B cell (primary cell): ENCODE measurements at regions not wholly inside any gene's neighbourhood (a gene's known extent, or its start where the extent isn't known, plus 50 kb on each side); places are given as distances from the start of the nearest gene placed in this dataset.

Experiments
- ATAC-seq: fragments of 200-7000 bp; cut with Tn5 transposase; one replicate; pipeline ENCODE4 v1.10.0; 2021; ENCODE audit warnings: low read depth, mild to moderate bottlenecking, moderate number of reproducible peaks, moderate library complexity
- CTCF ChIA-PET: fragments of 350-600 bp; sonication (Branson Sonifier 250); formaldehyde crosslinking; loops from one replicate; lab custom pipeline; 2021; ENCODE audit warnings: antibody characterized with exemption, inconsistent platforms; lab: Charles Lee
- POLR2A ChIA-PET: fragments of 350-600 bp; sonication (Branson Sonifier 250); formaldehyde crosslinking; loops from one replicate; lab custom pipeline; 2021; ENCODE audit warnings: antibody characterized with exemption; lab: Charles Lee
- DNase-seq: peaks from one replicate; pipeline ENCODE4 v3.0.0; 2013
- H2AFZ ChIP-seq: 2 replicates; pipeline ENCODE4 v1.6.1; 2012; ENCODE audit warnings: mild to moderate bottlenecking, low read depth, low read length; ENCODE audit not compliant: insufficient read depth, poor library complexity, severe bottlenecking
- H3K27ac ChIP-seq, 2 donors: 1 replicate in 1 of 2; 2 replicates in 1 of 2; pipeline ENCODE4 v1.5.1; 2012 to 2013; ENCODE audit warnings: low read length in 2 of 2, mild to moderate bottlenecking in 2 of 2, moderate library complexity in 1 of 2
- H3K27me3 ChIP-seq, 4 experiments: fragments of 200-600 bp in 1 of 4; sonication (generic) in 1 of 4; replicated peaks in 1 of 4; 1 replicate in 2 of 4; 2 replicates in 2 of 4; pipeline versions ENCODE4 v1.6.1 to v1.7.0; 2013 to 2016; ENCODE audit warnings: low read length in 3 of 4, mild to moderate bottlenecking in 2 of 4, mixed read lengths in 1 of 4, moderate library complexity in 1 of 4; ENCODE audit not compliant: insufficient read depth in 4 of 4, control insufficient read depth in 3 of 4; ENCODE audit errors: control extremely low read depth in 1 of 4
- H3K36me3 ChIP-seq, 2 experiments: replicated peaks in 1 of 2; 1 replicate in 1 of 2; 2 replicates in 1 of 2; pipeline versions ENCODE4 v1.6.1 to v1.7.1; 2013; ENCODE audit warnings: low read length in 1 of 2; ENCODE audit not compliant: insufficient read depth in 2 of 2, control insufficient read depth in 1 of 2; ENCODE audit errors: control extremely low read depth in 1 of 2, extremely low read depth in 1 of 2
- H3K4me1 ChIP-seq, 2 donors: fragments of 200-600 bp in 1 of 2; sonication (generic) in 1 of 2; 1 replicate in 1 of 2; 2 replicates in 1 of 2; pipeline versions ENCODE4 v1.5.1 to v1.6.1; 2013 to 2017; ENCODE audit warnings: low read length in 2 of 2; ENCODE audit not compliant: control insufficient read depth in 2 of 2, insufficient read depth in 2 of 2
- H3K4me2 ChIP-seq: replicated peaks from 2 replicates; pipeline ENCODE3; 2012; ENCODE audit warnings: mild to moderate bottlenecking, low read depth, low read length; ENCODE audit not compliant: poor library complexity, severe bottlenecking
- H3K4me3 ChIP-seq, 5 experiments: fragments of 200-600 bp in 1 of 5; sonication (generic) in 1 of 5; 1 replicate in 3 of 5; 2 replicates in 2 of 5; pipeline versions ENCODE4 v1.5.1 to v1.7.0; 2011 to 2016; ENCODE audit warnings: low read length in 4 of 5, mild to moderate bottlenecking in 4 of 5, low read depth in 2 of 5, control low read depth in 1 of 5, moderate library complexity in 1 of 5; ENCODE audit not compliant: insufficient read depth in 1 of 5; ENCODE audit errors: control extremely low read depth in 1 of 5, extremely low read depth in 1 of 5
- H3K79me2 ChIP-seq: fragments of 200-600 bp; sonication (generic); one replicate; pipeline ENCODE4 v1.6.0; 2016; ENCODE audit warnings: low read length; ENCODE audit not compliant: control insufficient read depth, insufficient read depth
- H3K9ac ChIP-seq: fragments of 200-600 bp; sonication (generic); 2 replicates; pipeline ENCODE4 v1.6.1; 2017; ENCODE audit warnings: mild to moderate bottlenecking, low read length, moderate library complexity
- H3K9me3 ChIP-seq, 3 donors: one replicate each; pipeline versions ENCODE4 v1.6.1 to v1.7.1; 2013; ENCODE audit warnings: low read length in 2 of 3; ENCODE audit not compliant: control insufficient read depth in 2 of 3, insufficient read depth in 1 of 3; ENCODE audit errors: control extremely low read depth in 1 of 3
- H4K20me1 ChIP-seq: 2 replicates; pipeline ENCODE4 v1.6.0; 2012; ENCODE audit warnings: mild to moderate bottlenecking, low read length; ENCODE audit not compliant: insufficient read depth, control insufficient read depth, poor library complexity, severe bottlenecking
- H3K27ac Mint-ChIP-seq: one replicate; pipeline ENCODE4 v1.8.0; 2021; ENCODE audit warnings: mixed read lengths
- H3K27me3 Mint-ChIP-seq: one replicate; pipeline ENCODE4 v1.8.0; 2021; ENCODE audit warnings: mixed read lengths
- H3K4me1 Mint-ChIP-seq: one replicate; pipeline ENCODE4 v1.8.0; 2021; ENCODE audit warnings: mixed read lengths
- H3K4me3 Mint-ChIP-seq: one replicate; pipeline ENCODE4 v1.8.0; 2021; ENCODE audit warnings: mixed read lengths
- H3K9me3 Mint-ChIP-seq: one replicate; pipeline ENCODE4 v1.8.0; 2022; ENCODE audit warnings: mixed read lengths; ENCODE audit not compliant: insufficient read depth
- CTCF ChIP-seq: fragments of 200-600 bp; IDR thresholded peaks from one replicate; pipeline ENCODE4 v1.8.0; 2022; ENCODE audit warnings: antibody characterized with exemption, mild to moderate bottlenecking
- EZH2 ChIP-seq: IDR thresholded peaks from 2 replicates; pipeline ENCODE4 v1.6.1; 2012; ENCODE audit warnings: borderline replicate concordance, low read depth, mild to moderate bottlenecking, moderate library complexity, low read length; ENCODE audit not compliant: insufficient read depth, poor library complexity, severe bottlenecking
- WGBS: methylation state at CpG from one replicate; pipeline ENCODE4 v1.1.5; 2013; ENCODE audit warnings: missing lambda C conversion rate; ENCODE audit not compliant: insufficient coverage; 5-methylcytosine and 5-hydroxymethylcytosine counted together
- intact Hi-C: fragments of 100-400 bp; cut with micrococcal nuclease; formaldehyde crosslinking; loops from one replicate; pipeline ENCODE4 v1.10.0; 2022

- Mint-ChIP-seq H3K27ac (peak overlapping the region; percentile 91), H3K4me1 (peaks cover 94% of the 10 kb centered on the region), H3K4me3 (no peak overlapping the region), H3K9me3 (no peaks in the 10 kb centered on the region), H3K27me3 (no peaks in the 10 kb centered on the region)
- DNase-seq (no peak), ATAC-seq (no peak)
- H4K20me1 ChIP-seq, result no peaks in the 10 kb centered on the region
- WGBS, result 100% methylated on average over 1 of the region's 4 CpGs
- TF ChIP-seq CTCF (no peak), EZH2 (no peak)
- peaks cover 0 to 3% (median 0%) of the 10 kb centered on the region in 3 donors for H3K9me3 ChIP-seq
- no peaks in the 10 kb centered on the region for H3K27me3 ChIP-seq
- peaks cover 98% of the 10 kb centered on the region in 2 donors for H3K4me1 ChIP-seq
- H3K9ac ChIP-seq, result no peak overlapping the region
- H2AFZ ChIP-seq, result peak overlapping the region; percentile 11
- no peaks in the 10 kb centered on the region for H3K36me3 ChIP-seq
- intact Hi-C loops, result loop anchor here (10.0 kb wide), 1 partner anchor 625 kb away; no protein-coding TSS in a partner anchor
- CTCF ChIA-PET, result interaction anchor here (0.7 to 1.8 kb wide), 4 partner anchors 11 to 250 kb away, joined by 3 to 5 read pairs (median 3); no protein-coding TSS in a partner anchor
- peak overlapping the region; percentile 20 for H3K4me2 ChIP-seq
- H3K27ac ChIP-seq, result peak overlapping the region; percentile 82 to 87
- peaks cover 34% of the 10 kb centered on the region for H3K79me2 ChIP-seq
- H3K4me3 ChIP-seq, result peak overlapping the region in 1 of 5 experiments; percentile 7
- POLR2A ChIA-PET, result interaction anchor here (0.7 kb wide), 1 partner anchor 77 kb away, joined by 3 read pairs; no protein-coding TSS in a partner anchor
These were observed 262.7 kb upstream of the PLEKHG7 start for GRCh38 chr12:92440072-92440471.

GRCh38 chr12:92439420-92439805 lies 263.4 kb upstream of the PLEKHG7 start:
- DNase-seq (no peak), ATAC-seq (no peak)
- H3K27me3 Mint-ChIP-seq, result no peaks in the 10 kb centered on the region
- Histone ChIP-seq H3K36me3 (no peaks in the 10 kb centered on the region), H4K20me1 (no peaks in the 10 kb centered on the region), H3K27me3 (no peaks in the 10 kb centered on the region), H3K27ac (peak overlapping the region; percentile 82 to 87), H3K79me2 (peaks cover 34% of the 10 kb centered on the region), H2AFZ (peak overlapping the region; percentile 24), H3K9me3 (peaks cover 0 to 6% (median 6%) of the 10 kb centered on the region in 3 donors), H3K9ac (no peak overlapping the region), H3K4me1 (peaks cover 98% of the 10 kb centered on the region in 2 donors), H3K4me2 (peak overlapping the region; percentile 59), H3K4me3 (peak overlapping the region in 1 of 5 experiments; percentile 14)
- H3K4me1 Mint-ChIP-seq, result peaks cover 94% of the 10 kb centered on the region
- H3K4me3 Mint-ChIP-seq, result peak overlapping the region; percentile 48
- ChIA-PET POLR2A (interaction anchor here (0.6 to 1.1 kb wide), 3 partner anchors 26 to 294 kb away, joined by 3 read pairs; partner anchors contain the start of gene BTG1), CTCF (interaction anchor here (1.3 to 1.8 kb wide), 3 partner anchors 10 to 123 kb away, joined by 3 to 5 read pairs (median 3); no protein-coding TSS in a partner anchor)
- peak overlapping the region; percentile 91 for H3K27ac Mint-ChIP-seq
- intact Hi-C loops, result no loop called here
- TF ChIP-seq EZH2 (no peak), CTCF (no peak)
- H3K9me3 Mint-ChIP-seq, result no peaks in the 10 kb centered on the region
- WGBS, result no CpG with 5 or more reads among the region's 1 CpG
